Gastroesophageal sphincter (tissue), 4 donors: ENCODE measurements at regions not wholly inside any gene's neighbourhood (a gene's known extent, or its start where the extent isn't known, plus 50 kb on each side); places are given as distances from the start of the nearest gene placed in this dataset.
"Not testable (repeated sequence)": the region's sequence is repeated elsewhere in the genome, so short reads cannot be mapped to it uniquely, and the experiment has no call there.

Experiments
- ATAC-seq: fragments of 150-250 bp; one replicate; pipeline ENCODE4 v1.9.1; 2016; ENCODE audit warnings: mild to moderate bottlenecking, moderate library complexity
- H3K27ac ChIP-seq, 4 donors: fragments of 200-600 bp; sonication (generic) in 3 of 4; 1 replicate in 3 of 4; 2 replicates in 1 of 4; pipeline ENCODE4 v1.5.1; 2016 to 2019
- H3K27me3 ChIP-seq: fragments of 200-600 bp; sonication (generic); one replicate; pipeline ENCODE4 v1.5.1; 2019
- H3K36me3 ChIP-seq, 2 donors: fragments of 200-600 bp; sonication (generic); one replicate each; pipeline ENCODE4 v1.5.1; 2019; ENCODE audit warnings: control low read depth in 1 of 2
- H3K4me1 ChIP-seq, 3 donors: fragments of 200-600 bp; sonication (generic); 1 replicate in 2 of 3; 2 replicates in 1 of 3; pipeline ENCODE4 v1.5.1; 2016 to 2019; ENCODE audit warnings: control low read depth in 2 of 3
- H3K4me3 ChIP-seq, 2 donors: fragments of 200-600 bp; sonication (generic); one replicate each; pipeline ENCODE4 v1.5.1; 2019; ENCODE audit warnings: mild to moderate bottlenecking in 1 of 2, moderate library complexity in 1 of 2
- H3K9me3 ChIP-seq, 3 donors: fragments of 200-600 bp; sonication (generic); one replicate each; pipeline ENCODE4 v1.5.1; 2017 to 2019; ENCODE audit warnings: control low read depth in 2 of 3
- CTCF ChIP-seq, 4 experiments: fragments of 200-600 bp in 2 of 4; fragments of 450-650 bp in 2 of 4; sonication (generic) in 1 of 4; IDR thresholded peaks; one replicate each; pipeline ENCODE4 v1.5.1; 2017 to 2019; ENCODE audit warnings: antibody characterized with exemption in 4 of 4, mild to moderate bottlenecking in 2 of 4, moderate library complexity in 2 of 4
- EP300 ChIP-seq: sonication (generic); formaldehyde crosslinking; IDR thresholded peaks from one replicate; pipeline ENCODE4 v1.6.1; 2017; ENCODE audit warnings: antibody characterized with exemption, mild to moderate bottlenecking
- POLR2A ChIP-seq, 2 donors: fragments of 450-650 bp; IDR thresholded peaks; one replicate each; pipeline ENCODE4 v1.6.1; 2017; ENCODE audit warnings: antibody characterized with exemption in 2 of 2, mild to moderate bottlenecking in 2 of 2, moderate library complexity in 1 of 2
- POLR2AphosphoS5 ChIP-seq: sonication (generic); formaldehyde crosslinking; IDR thresholded peaks from one replicate; pipeline ENCODE4 v1.6.1; 2017; ENCODE audit warnings: antibody characterized with exemption
- WGBS, 2 donors: methylation state at CpG; one replicate each; pipeline ENCODE4 v1.1.5; 2018; ENCODE audit warnings: low coverage in 1 of 2; 5-methylcytosine and 5-hydroxymethylcytosine counted together

DNA sequence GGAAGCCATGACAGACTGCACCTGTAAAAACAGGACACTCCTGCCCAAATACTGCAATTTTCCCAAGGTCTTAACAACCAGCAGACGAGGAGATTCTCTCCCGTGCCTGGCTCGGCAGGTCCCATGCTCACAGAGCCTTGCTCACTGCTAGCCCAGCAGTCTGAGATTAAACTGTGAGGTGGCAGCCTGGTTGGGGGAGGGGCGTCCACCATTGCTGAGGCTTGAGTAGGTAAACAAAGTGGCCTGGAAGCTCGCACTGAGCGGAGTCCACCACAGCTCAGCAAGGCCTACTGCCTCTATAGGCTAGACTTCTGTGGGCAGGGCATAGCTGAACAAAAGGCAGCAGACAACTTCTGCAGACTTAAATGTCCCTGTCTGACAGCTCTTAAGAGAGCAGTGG lies 80.3 kb downstream of the ANXA5 start:
- not testable (repeated sequence) for H3K4me1 ChIP-seq, ATAC-seq, H3K27ac ChIP-seq, H3K27me3 ChIP-seq, H3K9me3 ChIP-seq, H3K36me3 ChIP-seq, H3K4me3 ChIP-seq
- 68% methylated on average over 3 of the region's 6 CpGs; no CpG with 5 or more reads in 1 of the 2 donors for WGBS, 2 donors

- ATAC-seq = no peak
- no peak for TF ChIP-seq POLR2AphosphoS5
- no peak for TF ChIP-seq EP300
- TF ChIP-seq CTCF (IDR thresholded peaks at IDR 0.05) = no peak
- H3K9me3 ChIP-seq = no peaks in the 10 kb centered on the region
These were observed 82.7 kb downstream of the ANXA5 start for GRCh38 chr4:121614101-121614500.

DNA sequence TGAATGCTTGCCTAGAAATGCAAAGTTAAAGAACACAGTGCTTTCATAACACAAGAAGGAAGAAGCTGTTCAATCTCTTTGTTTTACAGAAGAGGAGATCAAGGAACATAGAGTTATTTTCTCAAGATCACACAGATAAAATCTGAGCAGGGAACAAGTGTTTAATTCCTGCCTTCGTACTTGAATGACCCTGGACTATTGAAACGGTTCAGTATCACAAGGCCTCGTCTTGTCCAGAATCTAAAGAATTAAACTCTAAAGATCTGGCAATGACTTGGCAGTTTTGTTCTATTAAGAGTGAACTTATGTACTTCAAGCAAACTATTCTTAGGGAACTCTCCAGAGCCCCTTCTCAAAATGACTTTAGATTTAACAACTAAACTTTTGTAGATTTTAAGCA lies 97.7 kb downstream of the ANXA5 start:
- H3K36me3 ChIP-seq = no peaks in the 10 kb centered on the region
- 17 to 27% methylated on average over 3 of the region's 3 CpGs for WGBS, 2 donors
- no peaks in the 10 kb centered on the region for H3K4me1 ChIP-seq
- H3K27me3 ChIP-seq = no peaks in the 10 kb centered on the region
- no peaks in the 10 kb centered on the region for H3K9me3 ChIP-seq
- H3K4me3 ChIP-seq = no peak overlapping the region
- no peak for ATAC-seq
- H3K27ac ChIP-seq = no peak overlapping the region
- TF ChIP-seq EP300 (no peak), CTCF (IDR thresholded peaks at IDR 0.05) (no peak), POLR2A (IDR thresholded peaks at IDR 0.05) (no peak), POLR2AphosphoS5 (no peak)

More at GRCh38 chr4:121614101-121614500, 82.7 kb downstream of the ANXA5 start:
- Histone ChIP-seq H3K27ac (no peak overlapping the region), H3K27me3 (no peaks in the 10 kb centered on the region), H3K36me3 (no peaks in the 10 kb centered on the region), H3K4me1 (no peaks in the 10 kb centered on the region), H3K4me3 (no peak overlapping the region)

DNA sequence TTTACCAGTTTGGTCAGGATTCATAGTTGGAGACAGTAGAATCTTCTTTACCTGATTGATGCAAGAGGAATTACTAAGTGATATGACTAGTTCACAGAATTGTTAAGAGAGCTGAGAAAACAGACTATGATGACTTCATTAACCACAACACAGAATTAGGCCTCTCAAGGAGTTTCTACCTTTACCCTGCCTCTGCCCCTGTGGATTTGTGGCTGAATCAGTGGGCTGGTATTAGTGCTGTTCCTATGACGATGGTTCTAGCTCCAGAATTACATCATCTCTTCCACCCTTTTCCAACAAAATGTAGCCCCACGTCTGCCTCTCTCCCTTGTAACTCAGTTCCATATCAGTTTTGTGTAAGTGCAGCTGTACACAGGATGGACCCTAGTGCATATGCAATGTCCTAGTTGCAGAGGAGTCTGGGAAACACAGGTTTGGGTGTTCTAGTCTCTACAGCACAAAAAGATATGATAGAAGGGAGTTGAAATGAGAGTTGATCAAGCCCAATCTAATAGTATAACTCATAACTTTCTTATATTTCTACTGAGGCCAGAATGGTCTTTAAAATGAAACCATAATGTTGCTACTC lies 99.3 kb downstream of the ANXA5 start:
- H3K4me1 ChIP-seq = no peaks in the 10 kb centered on the region

GRCh38 chr4:121594796-121595526 lies 101.8 kb downstream of the ANXA5 start:
- WGBS, 2 donors = 66 to 85% methylated on average over 3 of the region's 3 CpGs
- TF ChIP-seq CTCF (IDR thresholded peaks at IDR 0.05) (no peak), POLR2A (IDR thresholded peaks at IDR 0.05) (no peak), POLR2AphosphoS5 (no peak), EP300 (no peak)
- no peak overlapping the region for H3K4me3 ChIP-seq
- no peaks in the 10 kb centered on the region for H3K36me3 ChIP-seq
- ATAC-seq = peak; percentile 80
- no peaks in the 10 kb centered on the region for H3K27me3 ChIP-seq
- no peaks in the 10 kb centered on the region for H3K9me3 ChIP-seq
- peak overlapping the region in 1 of 4 donors; percentile 57 for H3K27ac ChIP-seq
- no peaks in the 10 kb centered on the region for H3K4me1 ChIP-seq

More for the DNA sequence above, 99.3 kb downstream of the ANXA5 start:
- H3K27me3 ChIP-seq = no peaks in the 10 kb centered on the region
- ATAC-seq = no peak
- WGBS, 2 donors = 42% methylated on average over 2 of the region's 2 CpGs; no CpG with 5 or more reads in 1 of the 2 donors
- TF ChIP-seq POLR2A (IDR thresholded peaks at IDR 0.05) (no peak), POLR2AphosphoS5 (no peak), EP300 (no peak), CTCF (IDR thresholded peaks at IDR 0.05) (no peak)
- H3K27ac ChIP-seq = no peak overlapping the region
- H3K9me3 ChIP-seq = no peaks in the 10 kb centered on the region
- no peak overlapping the region for H3K4me3 ChIP-seq
- no peaks in the 10 kb centered on the region for H3K36me3 ChIP-seq
